HG03097 (cell line): ENCODE measurements at regions not wholly inside any gene's neighbourhood (a gene's known extent, or its start where the extent isn't known, plus 50 kb on each side); places are given as distances from the start of the nearest gene placed in this dataset.
"Not testable (repeated sequence)": the region's sequence is repeated elsewhere in the genome, so short reads cannot be mapped to it uniquely, and the experiment has no call there.

Experiments used
- ATAC-seq: cut with Tn5 transposase; IDR thresholded peaks from one replicate; pipeline ENCODE4 v1.9.1; 2021; ENCODE audit not compliant: unreplicated experiment, low FRiP score

GRCh38 chr12:20096430-20096829, 271.9 kb upstream of the PDE3A start:
- no peak for ATAC-seq

- no peak for ATAC-seq
Observed at GRCh38 chr12:20097626-20098025, 270.7 kb upstream of the PDE3A start.

DNA sequence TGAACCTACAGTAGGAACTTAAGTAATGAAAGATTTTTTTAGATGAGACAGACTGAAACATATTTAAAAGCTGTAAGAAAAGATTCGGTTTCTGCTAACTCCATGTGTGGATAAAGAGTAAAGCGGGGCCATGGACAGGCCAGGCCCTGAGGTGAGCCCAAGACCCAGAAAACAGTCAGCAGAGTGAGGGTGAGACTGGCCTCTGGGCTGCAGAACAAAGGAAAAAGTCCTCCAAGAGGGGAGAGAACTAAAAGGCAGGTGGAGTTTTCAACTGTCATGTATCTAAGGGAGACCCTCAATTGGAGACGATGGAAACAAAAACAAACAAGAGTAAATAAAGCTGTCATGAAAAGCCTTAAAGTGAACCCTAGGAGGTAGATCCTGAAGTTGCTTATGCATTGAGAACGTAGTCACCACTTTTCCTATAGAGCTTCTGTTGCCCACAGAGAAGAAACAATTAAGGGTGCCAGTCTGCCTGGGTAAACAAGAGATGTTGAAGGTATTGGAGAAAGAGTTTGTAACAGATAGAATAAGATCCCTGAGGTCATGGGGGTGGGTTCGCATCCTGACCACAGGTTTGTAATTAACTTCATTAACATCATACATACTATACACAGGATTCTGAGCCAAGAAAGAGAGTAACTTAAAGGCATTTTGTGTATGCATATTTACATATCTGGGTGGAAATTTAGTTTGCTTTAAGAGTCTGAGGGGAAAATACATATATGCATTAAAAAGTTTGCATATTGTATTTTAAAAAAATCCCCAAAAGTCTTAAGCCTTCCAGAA, 268.7 kb upstream of the PDE3A start:
- no peak for ATAC-seq

DNA sequence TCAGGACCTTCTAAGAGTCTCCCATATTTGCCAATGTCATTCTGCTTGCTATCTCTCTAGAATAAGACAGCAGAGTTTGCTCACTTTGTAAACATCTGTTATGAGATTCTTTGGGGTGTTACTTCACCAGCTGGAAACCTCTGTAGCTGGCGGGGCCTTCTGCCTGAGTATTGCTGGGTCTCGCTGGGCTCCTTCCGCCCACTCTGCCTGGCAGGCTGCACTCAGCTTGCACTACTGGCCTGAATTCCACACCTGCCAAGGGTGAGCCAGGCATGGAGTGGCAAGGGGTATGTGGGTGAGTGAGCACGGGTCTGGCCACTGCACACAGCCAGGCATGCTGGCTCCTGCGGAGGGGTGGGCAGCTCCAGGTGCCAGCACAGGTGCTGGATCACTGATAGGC, 267.3 kb upstream of the PDE3A start:
- ATAC-seq: no peak

- no peak for ATAC-seq
Observed at GRCh38 chr12:20105943-20106342, 262.4 kb upstream of the PDE3A start.

GRCh38 chr12:20109676-20110075, 258.7 kb upstream of the PDE3A start:
- no peak for ATAC-seq

GRCh38 chr12:20115371-20115770, 253.0 kb upstream of the PDE3A start:
- ATAC-seq: not testable (repeated sequence)

- no peak for ATAC-seq
Observed at GRCh38 chr12:20119596-20120402, 248.5 kb upstream of the PDE3A start.

DNA sequence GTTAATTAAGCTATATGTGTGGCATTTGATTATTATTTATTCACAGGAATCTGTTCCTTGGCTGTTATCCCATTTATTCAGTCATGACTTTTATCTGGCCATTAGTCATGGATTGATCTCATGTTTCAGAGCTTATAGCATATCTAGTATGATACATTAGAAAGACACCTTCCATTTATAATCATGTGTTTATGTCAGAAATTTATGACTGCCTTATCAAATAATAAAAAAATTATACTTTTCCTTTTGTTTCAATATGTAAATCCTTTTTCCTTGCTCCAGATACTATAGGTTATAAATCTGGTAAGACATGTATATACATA, 248.0 kb upstream of the PDE3A start:
- no peak for ATAC-seq

DNA sequence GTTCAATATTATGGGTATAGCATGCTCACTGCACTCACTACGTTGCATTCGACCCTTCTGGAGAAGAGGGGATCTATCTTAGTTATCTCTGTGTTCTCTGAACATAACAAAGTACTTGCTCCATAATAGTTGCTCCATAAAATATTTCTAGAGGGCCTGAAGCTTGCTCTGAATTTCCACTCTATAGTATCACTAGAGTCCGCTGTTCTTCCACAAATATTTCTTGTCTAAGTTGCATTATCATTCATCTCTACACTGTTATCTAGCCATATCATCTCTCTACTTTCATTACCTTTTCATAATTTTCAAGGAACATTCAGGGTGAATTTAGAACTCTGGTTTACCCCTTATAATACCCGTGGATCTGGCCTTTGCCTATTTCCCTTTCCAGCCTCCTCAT, 246.1 kb upstream of the PDE3A start:
- ATAC-seq: no peak

DNA sequence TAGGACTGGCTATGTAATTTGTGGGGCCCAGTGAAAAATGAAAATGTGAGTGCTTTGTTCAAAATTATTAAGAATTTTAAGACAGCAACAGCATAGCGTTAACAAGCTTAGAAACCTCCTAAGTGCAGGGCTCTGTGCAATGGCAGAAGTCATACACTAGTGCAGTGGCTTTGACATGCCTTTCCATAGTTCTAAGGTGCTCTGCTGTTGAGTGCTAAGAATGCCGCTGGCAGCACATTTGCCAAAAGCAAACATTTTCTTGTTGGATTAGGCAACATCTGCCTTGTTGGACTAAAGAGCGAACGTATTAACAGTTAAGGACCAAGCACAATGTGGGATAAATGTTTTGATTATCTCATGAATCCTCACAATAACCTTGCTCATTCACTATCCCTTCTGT, 244.9 kb upstream of the PDE3A start:
- no peak for ATAC-seq

DNA sequence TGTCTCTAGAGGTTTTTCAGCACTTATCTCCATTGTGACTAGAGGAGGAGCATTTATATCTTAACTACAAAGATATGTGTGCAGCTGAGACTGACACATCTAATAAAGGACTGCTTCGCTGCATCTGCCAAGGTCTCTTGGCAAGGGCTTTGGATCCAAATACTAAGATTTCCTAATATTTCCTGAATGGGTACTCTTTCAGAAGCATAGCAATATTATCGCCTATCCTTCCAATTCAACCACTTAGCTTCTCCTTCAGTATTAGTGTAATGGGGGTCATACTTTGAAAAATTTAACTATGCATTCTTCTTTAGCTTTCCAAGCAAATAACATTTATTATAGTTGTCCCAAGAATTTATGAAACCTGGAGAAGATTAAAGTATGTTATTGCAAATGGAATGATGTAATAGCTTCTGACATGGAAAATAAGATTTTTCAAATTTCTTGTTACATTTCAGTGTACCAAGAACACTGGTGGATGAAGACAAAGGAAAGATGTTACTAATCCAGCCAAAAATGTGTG, 243.0 kb upstream of the PDE3A start:
- no peak for ATAC-seq

DNA sequence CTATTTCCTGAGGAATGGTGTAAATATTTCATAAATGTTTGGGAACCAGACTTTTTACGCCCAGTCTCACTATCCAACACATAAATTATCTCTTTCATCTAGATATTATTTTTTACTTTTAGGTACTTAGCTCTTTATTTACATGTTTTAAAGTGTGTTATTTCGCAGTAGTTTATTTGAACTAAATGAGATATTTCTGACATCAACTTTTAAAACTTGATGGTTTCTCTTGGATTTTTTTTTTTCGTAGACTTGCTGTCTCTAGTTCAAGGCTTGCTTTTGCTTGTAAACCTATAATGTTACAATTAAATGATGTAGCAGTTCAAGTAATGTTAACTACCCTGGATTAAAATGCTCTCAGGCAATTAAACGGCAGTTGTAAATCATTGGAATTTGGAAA, 241.7 kb upstream of the PDE3A start:
- ATAC-seq: no peak

DNA sequence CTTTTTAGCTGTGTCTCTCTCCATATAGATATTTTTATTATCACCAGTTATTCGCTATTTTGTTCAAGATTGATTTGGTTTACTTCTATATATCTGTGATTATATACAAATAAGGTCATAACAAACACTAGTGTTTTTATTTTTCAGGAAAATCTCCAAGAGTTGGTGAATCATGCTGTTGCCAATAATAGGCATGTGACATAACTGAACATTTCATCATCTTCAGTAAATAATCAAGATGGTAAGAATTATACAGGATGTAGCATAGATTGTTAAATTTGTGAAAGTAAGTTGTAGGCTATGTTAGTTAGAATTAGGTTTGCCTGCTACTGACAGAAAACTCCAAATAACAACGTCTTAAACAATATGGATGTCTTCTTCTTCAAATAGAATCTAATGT, 240.9 kb upstream of the PDE3A start:
- no peak for ATAC-seq

GRCh38 chr12:20128928-20129327, 239.4 kb upstream of the PDE3A start:
- no peak for ATAC-seq

DNA sequence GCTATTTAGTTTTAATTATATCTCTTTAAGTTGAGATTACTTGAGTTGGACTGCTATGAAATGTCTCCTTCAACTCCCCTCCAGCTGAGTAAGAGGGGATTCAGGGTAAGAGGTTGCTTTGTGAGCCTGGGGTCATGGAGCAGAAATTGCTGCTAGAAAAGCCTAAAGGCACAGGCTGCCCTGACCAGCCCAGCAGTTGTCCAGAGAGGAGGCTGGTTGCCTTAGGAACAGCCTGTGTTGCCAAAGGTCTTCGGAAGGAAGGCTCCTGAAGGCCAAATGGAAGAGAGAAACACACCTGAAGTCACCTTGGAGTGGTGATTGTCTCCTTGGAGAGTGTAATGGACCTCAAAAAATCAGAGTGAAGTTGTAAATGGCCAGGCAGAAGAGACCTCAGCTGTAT, 235.5 kb upstream of the PDE3A start:
- no peak for ATAC-seq

DNA sequence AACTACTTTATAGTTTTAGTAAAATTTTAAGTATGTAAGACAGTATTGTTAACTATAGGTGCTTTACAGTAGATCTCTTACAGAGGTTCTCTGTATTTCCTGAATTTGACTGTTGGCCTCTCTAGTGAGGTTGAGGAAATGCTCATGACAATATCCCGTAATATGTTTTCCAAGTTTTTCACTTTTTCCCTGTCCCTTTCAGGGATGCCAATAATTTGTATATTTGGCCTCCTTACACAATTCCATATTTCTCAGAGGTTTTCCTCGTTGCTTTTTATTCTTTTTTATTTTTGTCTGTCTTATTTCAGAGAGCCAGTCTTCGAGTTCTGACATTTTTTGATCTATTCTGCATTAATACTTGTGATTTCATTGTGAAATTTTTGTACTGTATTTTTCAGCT, 233.7 kb upstream of the PDE3A start:
- no peak for ATAC-seq

- no peak for ATAC-seq
Observed at GRCh38 chr12:20140751-20141150, 227.6 kb upstream of the PDE3A start.

GRCh38 chr12:20142316-20142715, 226.0 kb upstream of the PDE3A start:
- no peak for ATAC-seq

- no peak for ATAC-seq
Observed at GRCh38 chr12:20142956-20143355, 225.4 kb upstream of the PDE3A start.

DNA sequence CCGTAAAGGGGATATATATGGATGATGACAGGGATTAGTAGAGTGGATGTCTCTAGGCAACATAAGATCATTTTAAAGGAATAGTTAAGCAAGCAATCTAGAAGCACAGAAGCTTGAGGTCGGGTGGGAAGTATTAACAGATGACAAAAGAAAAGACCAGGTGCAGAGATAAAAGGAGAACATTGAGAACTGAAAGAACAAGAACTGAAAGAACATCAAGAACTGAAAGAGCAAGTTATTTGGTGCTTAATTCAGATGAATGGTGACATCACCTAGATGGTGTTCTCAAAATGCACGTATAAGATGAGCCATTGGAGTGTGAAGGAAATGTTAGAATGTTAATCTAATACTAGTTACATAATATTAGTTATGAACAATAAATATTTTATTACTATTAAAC, 224.0 kb upstream of the PDE3A start:
- no peak for ATAC-seq

- ATAC-seq: no peak
Observed at GRCh38 chr12:20148241-20148640, 220.1 kb upstream of the PDE3A start.
